GM18517 (cell line): ENCODE measurements at regions not wholly inside any gene's neighbourhood (a gene's known extent, or its start where the extent isn't known, plus 50 kb on each side); places are given as distances from the start of the nearest gene placed in this dataset.
"Not testable (repeated sequence)": the region's sequence is repeated elsewhere in the genome, so short reads cannot be mapped to it uniquely, and the experiment has no call there.

ENCODE experiments used
- ATAC-seq: cut with Tn5 transposase; IDR thresholded peaks from one replicate; pipeline ENCODE4 v1.9.1; 2021; ENCODE audit warnings: mild to moderate bottlenecking, moderate library complexity; ENCODE audit not compliant: unreplicated experiment

GRCh38 chr21:13827201-13827600, 217.6 kb downstream of the POTED start:
- no peak for ATAC-seq

- ATAC-seq = not testable (repeated sequence)
Measured at GRCh38 chr21:13826511-13826910, 216.9 kb downstream of the POTED start.

- ATAC-seq = not testable (repeated sequence)
Measured at GRCh38 chr21:13825218-13825778, 215.7 kb downstream of the POTED start.

- not testable (repeated sequence) for ATAC-seq
Measured at GRCh38 chr21:13820286-13820685, 210.7 kb downstream of the POTED start.

- ATAC-seq = not testable (repeated sequence)
Measured at GRCh38 chr21:13812191-13812590, 202.6 kb downstream of the POTED start.

- not testable (repeated sequence) for ATAC-seq
Measured at GRCh38 chr21:13810559-13810958, 201.0 kb downstream of the POTED start.

GRCh38 chr21:13806444-13806843, 196.9 kb downstream of the POTED start:
- not testable (repeated sequence) for ATAC-seq

GRCh38 chr21:13802757-13803156, 193.2 kb downstream of the POTED start:
- not testable (repeated sequence) for ATAC-seq
